SKM-1 (cell line): ENCODE measurements at regions not wholly inside any gene's neighbourhood (a gene's known extent, or its start where the extent isn't known, plus 50 kb on each side); places are given as distances from the start of the nearest gene placed in this dataset.

ENCODE experiments used
- DNase-seq: peaks from one replicate; lab custom pipeline; 2025; ENCODE audit not compliant: unreplicated experiment; lab: John Stamatoyannopoulos, UW

DNA sequence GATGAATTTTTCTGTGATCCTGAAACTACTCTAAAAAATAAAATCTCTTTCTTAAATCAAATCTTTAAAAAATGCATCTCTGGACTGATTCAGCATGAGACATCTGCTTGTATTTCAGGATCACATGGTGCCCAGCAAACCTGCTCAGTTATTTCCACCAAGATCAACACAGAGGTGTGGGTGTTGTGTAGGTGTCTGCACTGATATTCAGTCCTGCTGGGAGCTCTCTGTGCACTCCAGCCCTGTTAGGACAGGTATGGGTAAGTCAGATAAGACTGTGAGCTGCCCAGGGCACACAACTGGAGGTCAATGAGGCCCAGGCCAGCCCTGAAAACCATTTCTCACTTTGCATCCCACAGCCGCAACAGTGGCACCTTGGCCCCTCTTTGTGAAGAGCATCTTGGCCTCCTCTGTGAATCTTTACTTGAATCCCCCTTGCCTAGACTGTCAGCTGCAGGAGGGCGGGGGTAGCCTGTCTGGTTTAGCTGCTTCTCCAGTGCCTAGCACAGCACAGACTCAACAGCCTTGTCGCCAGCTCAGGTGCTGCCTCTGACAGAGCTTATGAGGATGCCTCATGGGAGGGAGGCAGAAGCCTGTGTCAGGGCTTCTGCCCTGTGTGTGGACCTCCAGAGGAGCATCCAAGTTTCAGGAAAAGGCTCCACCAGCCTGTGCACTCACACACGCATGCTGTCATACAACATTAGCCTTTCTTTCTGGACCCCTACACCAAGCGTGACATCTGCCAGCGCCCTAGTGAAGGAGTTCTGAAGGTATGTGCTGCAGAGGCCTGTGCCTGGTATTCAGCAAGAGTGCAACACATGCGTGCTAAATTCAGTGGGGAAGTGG is 187.6 kb upstream of the CST7 start:
- no peak for DNase-seq

DNA sequence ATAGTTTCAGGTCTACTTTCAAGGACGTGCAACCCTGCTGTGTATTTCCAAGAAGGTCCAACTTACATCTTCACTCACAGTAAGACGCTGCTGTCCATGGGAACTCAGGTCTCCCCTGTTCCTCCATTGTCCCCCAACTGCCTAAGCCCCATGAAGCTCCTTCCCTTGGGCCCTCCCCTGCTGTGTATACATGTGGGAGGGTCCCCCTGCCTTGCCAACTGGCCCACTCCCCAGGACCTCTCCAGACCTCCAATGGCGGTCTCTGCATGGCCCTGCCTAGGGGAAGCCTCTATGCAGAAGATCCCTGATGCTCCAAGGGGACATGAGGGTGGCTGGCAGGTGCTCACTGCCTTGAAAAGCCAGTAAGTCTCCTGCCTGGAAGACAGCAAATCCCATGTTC is 186.7 kb upstream of the CST7 start:
- no peak for DNase-seq

GRCh38 chr20:24762791-24763350 is 186.2 kb upstream of the CST7 start:
- DNase-seq, result no peak

GRCh38 chr20:24763386-24764026 is 185.6 kb upstream of the CST7 start:
- DNase-seq, result no peak

DNA sequence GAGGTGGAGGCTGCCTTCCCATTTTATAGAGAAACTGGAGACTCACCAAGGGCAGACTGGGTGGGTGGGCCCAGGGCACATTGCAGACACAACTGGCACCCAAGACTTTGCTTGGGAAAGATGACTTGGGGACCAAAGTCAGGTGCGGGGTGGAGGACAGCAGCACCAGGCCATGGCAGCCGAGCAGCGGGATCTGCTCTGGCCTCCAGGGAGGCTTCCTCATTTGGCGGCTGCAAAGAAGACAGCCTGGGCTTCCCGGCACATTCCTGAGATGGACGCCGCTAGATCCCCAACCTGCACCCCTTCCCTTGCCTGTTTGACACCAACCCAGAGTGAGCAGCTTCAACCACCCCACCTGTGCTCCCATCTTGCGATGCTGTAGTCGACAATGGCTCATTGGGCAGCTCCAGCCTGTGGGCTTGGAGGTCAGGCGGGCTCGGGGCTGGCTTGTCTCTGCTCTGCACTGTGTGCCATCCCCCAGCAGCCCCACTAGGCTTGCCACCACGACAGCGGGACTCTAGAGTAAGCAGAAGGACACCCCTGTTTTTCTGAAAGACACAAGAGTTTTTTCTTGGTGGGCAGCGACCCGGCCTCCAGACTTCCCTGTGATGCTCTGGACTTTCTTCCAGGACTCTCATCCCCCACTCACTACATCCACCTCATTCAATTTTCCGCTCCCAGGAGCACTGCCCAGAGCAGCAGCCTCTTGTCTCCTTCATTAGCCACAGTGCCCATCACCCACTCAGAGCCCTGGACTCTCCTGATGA is 184.9 kb upstream of the CST7 start:
- no peak for DNase-seq

DNA sequence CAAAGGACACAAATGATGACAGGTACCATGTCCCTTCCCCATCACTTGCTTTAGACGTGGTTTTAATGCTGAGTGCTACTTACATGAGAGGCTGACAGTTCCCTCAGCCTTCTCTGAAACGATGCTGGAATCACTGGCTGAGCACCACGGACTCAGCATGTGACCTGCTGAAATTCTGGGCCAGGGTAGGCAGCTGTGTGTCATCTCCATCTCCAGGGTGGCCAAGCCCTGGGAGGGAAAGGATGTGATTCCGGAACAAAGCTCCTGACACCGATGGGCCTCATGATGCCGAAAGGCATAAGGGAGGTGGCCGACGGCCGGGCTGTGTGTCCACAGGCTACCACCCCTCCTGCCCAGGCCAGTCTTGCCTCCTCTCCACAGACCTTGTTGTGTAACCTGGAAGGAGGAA is 184.3 kb upstream of the CST7 start:
- no peak for DNase-seq

DNA sequence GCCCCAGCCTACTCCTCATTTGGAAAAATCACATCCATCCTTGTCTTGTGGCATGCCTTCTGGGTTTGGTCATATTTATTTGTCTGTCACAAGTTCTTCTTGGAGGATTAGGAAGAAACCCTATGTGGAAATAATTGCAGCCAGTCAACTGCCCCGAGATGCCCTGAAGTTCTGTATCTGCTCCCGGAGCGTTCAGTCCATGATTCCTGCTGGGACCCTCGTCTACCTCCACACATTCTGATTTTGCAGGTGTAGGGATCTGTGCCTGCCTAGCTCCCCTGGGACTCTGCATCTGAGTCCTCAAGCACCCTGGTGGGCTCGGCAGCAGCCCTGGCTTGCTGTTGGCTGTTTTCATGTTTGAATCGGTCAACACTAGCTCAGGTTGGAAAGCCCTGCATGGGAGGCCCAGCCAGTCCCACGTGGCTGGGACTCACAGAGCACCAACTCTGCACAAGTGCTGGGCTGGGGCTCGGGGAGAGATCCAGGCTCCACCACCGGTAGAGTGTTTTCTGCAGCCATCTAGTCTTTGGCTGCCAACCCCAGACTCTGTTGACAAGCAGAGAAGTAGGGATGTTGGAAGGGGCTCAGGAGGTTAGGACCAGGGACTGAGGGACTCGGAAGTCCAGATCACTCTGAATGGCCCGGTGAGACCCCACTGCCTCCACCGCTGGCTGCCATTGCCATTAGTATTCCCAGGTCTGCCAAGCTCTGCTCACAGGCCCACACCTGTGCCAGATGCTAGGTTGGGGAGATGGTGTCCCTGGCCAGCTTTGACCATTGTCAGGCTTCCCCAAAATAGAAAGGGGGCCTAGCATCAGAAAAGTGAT is 183.5 kb upstream of the CST7 start:
- no peak for DNase-seq

DNA sequence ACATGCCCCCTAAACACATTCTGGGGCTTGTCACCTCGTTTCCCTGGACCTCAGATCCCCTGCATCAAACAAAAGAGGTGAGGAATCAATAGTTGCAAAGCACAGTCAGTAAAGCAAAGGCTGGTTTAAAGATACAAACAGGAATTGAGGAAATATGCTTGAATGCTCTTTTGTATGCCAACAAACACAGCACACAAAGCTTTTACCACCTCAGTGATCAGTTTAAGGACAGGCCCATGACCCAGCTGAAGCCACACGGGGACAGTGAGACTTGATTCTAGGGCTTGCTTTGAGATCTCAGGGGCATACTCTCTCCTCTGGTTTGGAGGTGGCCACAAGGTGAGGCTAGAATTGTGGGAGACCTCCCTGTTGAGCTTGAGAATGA is 182.9 kb upstream of the CST7 start:
- DNase-seq, result no peak

GRCh38 chr20:24766826-24767622 is 182.0 kb upstream of the CST7 start:
- no peak for DNase-seq

GRCh38 chr20:24767623-24768100 is 181.4 kb upstream of the CST7 start:
- DNase-seq, result no peak

- no peak for DNase-seq
These were observed 180.8 kb upstream of the CST7 start for GRCh38 chr20:24768201-24768636.

GRCh38 chr20:24768713-24769601 is 180.1 kb upstream of the CST7 start:
- DNase-seq, result no peak

- no peak for DNase-seq
These were observed 179.0 kb upstream of the CST7 start for GRCh38 chr20:24769878-24770627.

DNA sequence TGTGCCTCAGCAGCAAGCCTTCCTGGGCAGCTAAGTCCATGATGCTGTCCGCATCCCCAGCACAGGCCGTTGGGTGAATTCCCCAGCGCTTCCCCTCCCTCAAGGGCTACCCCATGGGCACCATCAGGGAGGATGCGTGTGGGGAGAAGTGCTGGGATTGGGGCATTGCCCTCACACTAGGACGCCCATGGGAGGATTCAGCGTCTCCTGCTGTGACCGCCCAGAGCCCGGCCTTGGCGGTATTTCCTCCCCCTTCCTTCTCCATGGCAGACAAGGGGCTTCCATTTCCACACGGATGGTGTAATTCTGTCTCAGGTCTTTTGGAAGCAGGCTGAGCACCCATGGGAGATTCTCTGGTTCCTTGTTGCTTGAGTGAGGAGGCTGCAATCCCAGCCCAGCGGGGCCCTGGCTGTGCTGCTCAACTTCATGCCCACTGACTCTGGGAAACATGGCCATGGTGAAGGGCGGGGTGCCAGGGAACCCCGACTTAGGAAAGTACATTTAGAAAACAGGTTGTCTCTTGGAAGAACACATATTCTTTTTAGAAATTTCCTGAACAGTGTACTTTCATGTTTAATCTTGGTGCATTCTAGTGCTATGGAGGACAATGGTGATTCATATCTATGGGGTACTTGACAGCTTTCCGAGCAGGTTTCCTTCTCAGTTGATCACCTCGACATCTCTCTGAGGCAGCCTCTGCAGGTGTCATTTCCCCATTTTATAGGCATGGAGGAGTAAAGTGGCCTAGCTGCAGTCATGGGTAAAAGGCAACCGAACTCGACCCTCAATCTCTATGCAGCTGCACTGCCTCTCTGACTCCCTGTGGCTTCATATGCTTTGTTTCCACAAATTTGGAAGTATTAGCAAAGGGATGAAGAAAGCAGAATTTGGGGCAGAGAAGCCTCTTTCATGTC is 178.2 kb upstream of the CST7 start:
- DNase-seq, result no peak

- DNase-seq, result no peak
These were observed 177.5 kb upstream of the CST7 start for GRCh38 chr20:24771542-24772061.

DNA sequence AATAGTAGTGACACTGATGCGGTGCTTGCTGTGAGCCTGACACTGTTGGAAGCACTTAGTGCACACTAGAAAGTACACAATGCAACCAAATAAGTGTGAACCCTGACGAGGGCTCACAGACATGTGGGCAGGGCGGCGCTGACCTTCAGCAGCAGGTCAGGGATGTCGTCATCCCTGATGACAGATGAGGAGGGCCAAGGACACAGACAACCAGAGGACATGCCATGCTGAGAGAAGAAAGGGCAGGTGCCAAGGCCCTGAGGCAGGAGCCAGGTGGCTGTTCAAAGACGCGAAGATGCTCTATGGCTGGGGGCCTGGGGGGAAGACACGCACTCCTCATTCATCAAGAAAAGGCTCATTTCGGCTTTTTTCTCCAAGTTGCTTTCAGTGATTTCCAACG is 176.4 kb upstream of the CST7 start:
- no peak for DNase-seq

GRCh38 chr20:24773168-24773567 is 175.9 kb upstream of the CST7 start:
- no peak for DNase-seq
